ENCODE measurements at regions not wholly inside any gene's neighbourhood (a gene's known extent, or its start where the extent isn't known, plus 50 kb on each side); places are given as distances from the start of the nearest gene placed in this dataset.
A peak's percentile ranks its signal among the peaks of the same experiment; 100 is the strongest.

- no peak overlapping the region for H2BK120ac ChIP-seq (ENCODE audit: low read depth, low read length)
- no peak for DNase-seq (ENCODE audit: low spot score)
Observed at GRCh38 chr10:117664288-117664687, 121.7 kb downstream of the EMX2 start.

DNA sequence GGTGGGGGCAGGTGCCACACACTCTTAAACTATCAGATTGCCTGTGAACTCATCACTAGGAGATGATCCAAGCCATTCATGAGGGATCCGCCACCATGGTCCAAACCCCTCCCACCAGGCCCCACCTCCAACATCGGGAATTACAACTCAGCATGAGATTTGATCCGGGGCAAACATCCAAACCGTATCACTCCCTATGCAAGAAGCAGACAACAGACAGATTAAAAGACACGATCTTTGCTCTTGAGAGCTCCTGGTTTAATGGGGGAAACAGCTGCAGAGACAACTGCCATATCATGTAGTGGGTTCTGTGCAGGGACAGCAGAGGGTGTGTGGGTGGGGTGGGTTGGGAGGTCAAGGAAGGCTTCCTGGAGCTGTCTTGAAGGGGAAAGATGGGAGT, 123.6 kb downstream of the EMX2 start:
- H4K91ac ChIP-seq (ENCODE audit: low read depth, low read length, poor library complexity), result no peak overlapping the region
- no peak overlapping the region for H2AFZ ChIP-seq (ENCODE audit: low read length)
- DNase-seq (ENCODE audit: low spot score), result no peak
- H3K4me2 ChIP-seq (ENCODE audit: insufficient read depth, low read length, poor library complexity, severe bottlenecking), result no peak overlapping the region
- H2AK5ac ChIP-seq (ENCODE audit: low read depth, low read length), result no peak overlapping the region
- H3K9me3 ChIP-seq (replicated peaks in 1 of 2; ENCODE audit: control insufficient read depth in 2 of 2, insufficient read depth in 1 of 2, low read depth in 1 of 2, low read length in 2 of 2), result no peaks in the 10 kb centered on the region
- no CpG with 5 or more reads among the region's 5 CpGs for WGBS, 2 donors (ENCODE audit: extremely low coverage in 2 of 2, insufficient read length in 2 of 2, insufficient replicate concordance in 1 of 2)
- no peak overlapping the region for H2BK5ac ChIP-seq (ENCODE audit: low read length)
- no peak overlapping the region for H3K27ac ChIP-seq (replicated peaks; ENCODE audit: low read length)
- H3K79me1 ChIP-seq (ENCODE audit: low read depth, low read length), result no peaks in the 10 kb centered on the region
- no peak overlapping the region for H3K4ac ChIP-seq (ENCODE audit: low read length)
- no peak overlapping the region for H2BK12ac ChIP-seq (ENCODE audit: low read length)
- no peak overlapping the region for H3K4me3 ChIP-seq (ENCODE audit: low read length in 2 of 2)
- no peaks in the 10 kb centered on the region for H3K36me3 ChIP-seq (replicated peaks in 1 of 2; ENCODE audit: control insufficient read depth in 2 of 2, insufficient read depth in 2 of 2, low read length in 2 of 2)
- no peak overlapping the region for H4K8ac ChIP-seq (ENCODE audit: low read depth, low read length)
- H3K18ac ChIP-seq (ENCODE audit: low read length), result no peak overlapping the region
- H3K27me3 ChIP-seq (ENCODE audit: control insufficient read depth in 3 of 3, insufficient read depth in 3 of 3, low read depth in 1 of 3, low read length in 3 of 3), result no peaks in the 10 kb centered on the region
- no peak overlapping the region for H3K9ac ChIP-seq (ENCODE audit: low read depth, low read length, poor library complexity)
- H3K14ac ChIP-seq (ENCODE audit: low read length), result no peak overlapping the region
- H2BK120ac ChIP-seq (ENCODE audit: low read depth, low read length), result no peak overlapping the region
- no peak overlapping the region for H2BK15ac ChIP-seq (ENCODE audit: low read length)
- no peaks in the 10 kb centered on the region for H3K4me1 ChIP-seq (ENCODE audit: control insufficient read depth in 2 of 2, insufficient read depth in 1 of 2, low read depth in 1 of 2, low read length in 2 of 2)
- H3K23ac ChIP-seq (ENCODE audit: low read depth, low read length, poor library complexity), result no peak overlapping the region

More at GRCh38 chr10:117664288-117664687, 121.7 kb downstream of the EMX2 start:
- Histone ChIP-seq H3K4me1 (ENCODE audit: control insufficient read depth in 2 of 2, insufficient read depth in 1 of 2, low read depth in 1 of 2, low read length in 2 of 2) (no peaks in the 10 kb centered on the region), H2AFZ (ENCODE audit: low read length) (no peak overlapping the region), H2BK12ac (ENCODE audit: low read length) (no peak overlapping the region), H2AK5ac (ENCODE audit: low read depth, low read length) (no peak overlapping the region), H3K27ac (replicated peaks; ENCODE audit: low read length) (no peak overlapping the region), H3K4me2 (ENCODE audit: insufficient read depth, low read length, poor library complexity, severe bottlenecking) (no peak overlapping the region), H2BK5ac (ENCODE audit: low read length) (no peak overlapping the region), H3K4me3 (ENCODE audit: low read length in 2 of 2) (no peak overlapping the region), H3K23ac (ENCODE audit: low read depth, low read length, poor library complexity) (no peak overlapping the region), H3K27me3 (ENCODE audit: control insufficient read depth in 3 of 3, insufficient read depth in 3 of 3, low read depth in 1 of 3, low read length in 3 of 3) (no peaks in the 10 kb centered on the region), H3K79me1 (ENCODE audit: low read depth, low read length) (no peaks in the 10 kb centered on the region), H4K8ac (ENCODE audit: low read depth, low read length) (no peak overlapping the region), H3K9ac (ENCODE audit: low read depth, low read length, poor library complexity) (no peak overlapping the region), H4K91ac (ENCODE audit: low read depth, low read length, poor library complexity) (no peak overlapping the region), H3K18ac (ENCODE audit: low read length) (peak overlapping the region; percentile 44), H3K4ac (ENCODE audit: low read length) (no peak overlapping the region), H3K14ac (ENCODE audit: low read length) (no peak overlapping the region), H2BK15ac (ENCODE audit: low read length) (no peak overlapping the region), H3K36me3 (replicated peaks in 1 of 2; ENCODE audit: control insufficient read depth in 2 of 2, insufficient read depth in 2 of 2, low read length in 2 of 2) (no peaks in the 10 kb centered on the region), H3K9me3 (replicated peaks in 1 of 2; ENCODE audit: control insufficient read depth in 2 of 2, insufficient read depth in 1 of 2, low read depth in 1 of 2, low read length in 2 of 2) (no peaks in the 10 kb centered on the region)
- no CpG with 5 or more reads among the region's 5 CpGs for WGBS, 2 donors (ENCODE audit: extremely low coverage in 2 of 2, insufficient read length in 2 of 2, insufficient replicate concordance in 1 of 2)

DNA sequence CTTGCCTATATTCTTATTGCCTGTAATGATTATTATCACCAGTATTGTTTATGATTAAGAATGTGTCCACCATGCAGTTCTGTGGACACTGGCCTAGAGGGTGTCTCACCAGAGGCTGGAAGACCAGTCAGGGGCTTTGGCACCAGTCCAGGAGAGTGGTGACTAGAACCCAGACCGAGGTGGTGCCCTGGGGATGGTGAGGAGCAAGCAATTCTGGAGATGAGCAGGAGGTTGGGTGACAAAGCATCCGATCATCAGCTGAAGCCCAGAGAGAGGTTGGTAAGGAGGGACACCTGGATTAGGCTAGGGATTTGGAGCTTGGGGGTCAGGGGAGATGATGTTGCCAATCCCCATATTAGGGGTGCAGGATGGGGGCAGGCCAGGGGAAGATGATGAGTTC, 124.4 kb downstream of the EMX2 start:
- H3K18ac ChIP-seq (ENCODE audit: low read length), result no peak overlapping the region
- H3K9ac ChIP-seq (ENCODE audit: low read depth, low read length, poor library complexity), result no peak overlapping the region
- H3K4me2 ChIP-seq (ENCODE audit: insufficient read depth, low read length, poor library complexity, severe bottlenecking), result no peak overlapping the region
- H2BK5ac ChIP-seq (ENCODE audit: low read length), result no peak overlapping the region
- H3K4me1 ChIP-seq (ENCODE audit: control insufficient read depth in 2 of 2, insufficient read depth in 1 of 2, low read depth in 1 of 2, low read length in 2 of 2), result no peaks in the 10 kb centered on the region
- H3K79me1 ChIP-seq (ENCODE audit: low read depth, low read length), result no peaks in the 10 kb centered on the region
- H3K4ac ChIP-seq (ENCODE audit: low read length), result no peak overlapping the region
- no CpG with 5 or more reads among the region's 2 CpGs for WGBS, 2 donors (ENCODE audit: extremely low coverage in 2 of 2, insufficient read length in 2 of 2, insufficient replicate concordance in 1 of 2)
- no peak overlapping the region for H3K4me3 ChIP-seq (ENCODE audit: low read length in 2 of 2)
- DNase-seq (ENCODE audit: low spot score), result no peak
- no peak overlapping the region for H4K8ac ChIP-seq (ENCODE audit: low read depth, low read length)
- H3K36me3 ChIP-seq (replicated peaks in 1 of 2; ENCODE audit: control insufficient read depth in 2 of 2, insufficient read depth in 2 of 2, low read length in 2 of 2), result no peaks in the 10 kb centered on the region
- no peak overlapping the region for H2BK12ac ChIP-seq (ENCODE audit: low read length)
- H3K27ac ChIP-seq (replicated peaks; ENCODE audit: low read length), result no peak overlapping the region
- H3K14ac ChIP-seq (ENCODE audit: low read length), result no peak overlapping the region
- H2AFZ ChIP-seq (ENCODE audit: low read length), result no peak overlapping the region
- no peak overlapping the region for H3K23ac ChIP-seq (ENCODE audit: low read depth, low read length, poor library complexity)
- H2AK5ac ChIP-seq (ENCODE audit: low read depth, low read length), result peak overlapping the region; percentile 70
- H4K91ac ChIP-seq (ENCODE audit: low read depth, low read length, poor library complexity), result no peak overlapping the region
- H2BK15ac ChIP-seq (ENCODE audit: low read length), result no peak overlapping the region
- H2BK120ac ChIP-seq (ENCODE audit: low read depth, low read length), result no peak overlapping the region
- H3K27me3 ChIP-seq (ENCODE audit: control insufficient read depth in 3 of 3, insufficient read depth in 3 of 3, low read depth in 1 of 3, low read length in 3 of 3), result no peaks in the 10 kb centered on the region
- H3K9me3 ChIP-seq (replicated peaks in 1 of 2; ENCODE audit: control insufficient read depth in 2 of 2, insufficient read depth in 1 of 2, low read depth in 1 of 2, low read length in 2 of 2), result no peaks in the 10 kb centered on the region

DNA sequence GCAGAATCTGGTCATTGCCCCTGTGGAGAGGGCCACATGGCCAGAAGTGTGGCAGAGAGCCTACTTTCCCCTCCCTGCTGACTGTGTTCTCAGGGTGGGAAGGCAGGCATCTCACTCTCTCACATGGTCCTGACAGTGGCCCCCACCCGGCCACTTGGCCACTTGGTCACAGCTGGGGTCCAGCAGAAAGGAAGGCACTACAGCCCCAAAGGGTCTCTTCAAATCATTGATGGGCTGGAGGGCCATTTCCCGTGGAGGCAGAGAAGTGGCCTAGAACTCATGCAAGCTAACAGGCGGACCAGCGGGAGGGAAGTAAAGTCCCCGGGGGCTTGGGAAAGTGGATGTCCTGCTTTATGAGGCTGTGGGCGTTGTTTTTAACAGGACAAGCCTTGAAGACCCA, 125.3 kb downstream of the EMX2 start:
- no CpG with 5 or more reads among the region's 6 CpGs for WGBS, 2 donors (ENCODE audit: extremely low coverage in 2 of 2, insufficient read length in 2 of 2, insufficient replicate concordance in 1 of 2)
- H3K79me1 ChIP-seq (ENCODE audit: low read depth, low read length), result no peaks in the 10 kb centered on the region

More for the DNA sequence above, 125.3 kb downstream of the EMX2 start:
- Histone ChIP-seq H3K9me3 (replicated peaks in 1 of 2; ENCODE audit: control insufficient read depth in 2 of 2, insufficient read depth in 1 of 2, low read depth in 1 of 2, low read length in 2 of 2) (no peaks in the 10 kb centered on the region), H3K27ac (replicated peaks; ENCODE audit: low read length) (no peak overlapping the region), H2BK5ac (ENCODE audit: low read length) (no peak overlapping the region), H2BK12ac (ENCODE audit: low read length) (no peak overlapping the region), H3K4me3 (ENCODE audit: low read length in 2 of 2) (no peak overlapping the region), H4K91ac (ENCODE audit: low read depth, low read length, poor library complexity) (no peak overlapping the region), H3K23ac (ENCODE audit: low read depth, low read length, poor library complexity) (no peak overlapping the region), H3K4ac (ENCODE audit: low read length) (no peak overlapping the region), H3K9ac (ENCODE audit: low read depth, low read length, poor library complexity) (no peak overlapping the region), H3K18ac (ENCODE audit: low read length) (no peak overlapping the region), H3K36me3 (replicated peaks in 1 of 2; ENCODE audit: control insufficient read depth in 2 of 2, insufficient read depth in 2 of 2, low read length in 2 of 2) (no peaks in the 10 kb centered on the region), H2AK5ac (ENCODE audit: low read depth, low read length) (peak overlapping the region; percentile 70), H3K4me2 (ENCODE audit: insufficient read depth, low read length, poor library complexity, severe bottlenecking) (no peak overlapping the region), H2AFZ (ENCODE audit: low read length) (no peak overlapping the region), H3K14ac (ENCODE audit: low read length) (no peak overlapping the region), H4K8ac (ENCODE audit: low read depth, low read length) (no peak overlapping the region), H2BK120ac (ENCODE audit: low read depth, low read length) (no peak overlapping the region), H3K4me1 (ENCODE audit: control insufficient read depth in 2 of 2, insufficient read depth in 1 of 2, low read depth in 1 of 2, low read length in 2 of 2) (no peaks in the 10 kb centered on the region), H3K27me3 (ENCODE audit: control insufficient read depth in 3 of 3, insufficient read depth in 3 of 3, low read depth in 1 of 3, low read length in 3 of 3) (no peaks in the 10 kb centered on the region), H2BK15ac (ENCODE audit: low read length) (no peak overlapping the region)
- no peak for DNase-seq (ENCODE audit: low spot score)
